ENCODE measurements at regions not wholly inside any gene's neighbourhood (a gene's known extent, or its start where the extent isn't known, plus 50 kb on each side); places are given as distances from the start of the nearest gene placed in this dataset.

- no peak for FAIRE-seq
- Histone ChIP-seq H3K27me3 (ENCODE audit: control insufficient read depth in 1 of 2, insufficient read depth in 2 of 2, low read length in 2 of 2) (no peaks in the 10 kb centered on the region), H3K9ac (ENCODE audit: insufficient read depth, low read depth, low read length) (no peak overlapping the region), H3K4me2 (ENCODE audit: low read depth, low read length) (no peak overlapping the region), H3K4me1 (ENCODE audit: insufficient read depth, low read length) (peaks cover 45% of the 10 kb centered on the region), H4K20me1 (ENCODE audit: insufficient read depth, low read length) (no peaks in the 10 kb centered on the region), H3K9me3 (ENCODE audit: low read length) (no peaks in the 10 kb centered on the region), H3K79me2 (ENCODE audit: insufficient read depth, low read length) (no peaks in the 10 kb centered on the region), H2AFZ (ENCODE audit: low read length) (no peak overlapping the region), H3K27ac (ENCODE audit: extremely low read length, insufficient read depth, low read length) (no peak overlapping the region), H3K4me3 (replicated peaks in 1 of 3; ENCODE audit: insufficient read depth in 1 of 3, low read depth in 2 of 3, low read length in 3 of 3) (no peak overlapping the region), H3K36me3 (replicated peaks in 1 of 2; ENCODE audit: control insufficient read depth in 1 of 2, insufficient read depth in 2 of 2, low read length in 2 of 2) (no peaks in the 10 kb centered on the region)
- ChIA-PET POLR2A (interaction anchor here (3.0 to 3.3 kb wide), 2 partner anchors 24 to 74 kb away, joined by 20 to 21 read pairs; no protein-coding TSS in a partner anchor), CTCF (ENCODE audit: low intra/inter-chr PET ratio, low total read pairs) (no interaction called here)
- intact Hi-C loops (cut with micrococcal nuclease; ENCODE audit: unreplicated experiment) = no loop called here
- TF ChIP-seq LCORL (IDR thresholded peaks at IDR 0.05) (no peak), LCORL (CRISPR knock-in tag; IDR thresholded peaks at IDR 0.05) (no peak), NAIF1 (CRISPR knock-in tag; IDR thresholded peaks at IDR 0.05; ENCODE audit: borderline replicate concordance) (no peak), ZNF30 (CRISPR knock-in tag; IDR thresholded peaks at IDR 0.05) (no peak), KLF9 (CRISPR knock-in tag; IDR thresholded peaks at IDR 0.05; ENCODE audit: low read depth) (no peak), ZNF383 (CRISPR knock-in tag; IDR thresholded peaks at IDR 0.05; ENCODE audit: borderline replicate concordance) (no peak), ZNF546 (CRISPR knock-in tag; conservative IDR thresholded peaks at IDR 0.05) (no peak), KLF13 (CRISPR knock-in tag; IDR thresholded peaks at IDR 0.05) (no peak), NCOA1 (CRISPR knock-in tag; IDR thresholded peaks at IDR 0.05) (no peak), ZNF468 (CRISPR knock-in tag; IDR thresholded peaks at IDR 0.05) (no peak), JUND (CRISPR knock-in tag; IDR thresholded peaks at IDR 0.05) (no peak), NFYC (CRISPR knock-in tag; IDR thresholded peaks at IDR 0.05) (no peak), CENPX (CRISPR knock-in tag; IDR thresholded peaks at IDR 0.05) (no peak), SIX4 (CRISPR knock-in tag; IDR thresholded peaks at IDR 0.05) (no peak), AHR (CRISPR knock-in tag; IDR thresholded peaks at IDR 0.05) (no peak), ZNF350 (CRISPR knock-in tag; IDR thresholded peaks at IDR 0.05; ENCODE audit: borderline replicate concordance, low read depth) (no peak), ZBTB49 (CRISPR knock-in tag; IDR thresholded peaks at IDR 0.05; ENCODE audit: borderline replicate concordance) (no peak)
- BruUV-seq (replicated peaks) = no TSS peak
- ATAC-seq = no peak
- WGBS (ENCODE audit: low lambda C conversion rate) = 92% methylated on average over 4 of the region's 10 CpGs
- in situ Hi-C loops (cut with HindIII; ENCODE audit: extremely low pct_ligation_motif_present, low pct_unique_long_range_greater_than_20kb) = no loop called here
- no peak for DNase-seq (ENCODE audit: low spot score)
Observed at GRCh38 chr1:234999513-234999940, 129.1 kb downstream of the TOMM20 start.
